GM12891 (cell line): ENCODE measurements at regions not wholly inside any gene's neighbourhood (a gene's known extent, or its start where the extent isn't known, plus 50 kb on each side); places are given as distances from the start of the nearest gene placed in this dataset.

ENCODE experiments used
- PAX5 ChIP-seq: IDR thresholded peaks from 2 replicates; pipeline ENCODE4 v1.6.1; 2011; ENCODE audit warnings: low read length, moderate library complexity, mild to moderate bottlenecking; ENCODE audit not compliant: insufficient read depth, severe bottlenecking
- POLR2A ChIP-seq: IDR thresholded peaks from 2 replicates; pipeline ENCODE4 v1.6.1; 2011; ENCODE audit warnings: low read depth, low read length, control low read depth
- POLR2AphosphoS5 ChIP-seq: IDR thresholded peaks from 2 replicates; pipeline ENCODE4 v1.6.1; 2011; ENCODE audit warnings: low read depth, low read length, control low read depth
- POU2F2 ChIP-seq: IDR thresholded peaks from 2 replicates; pipeline ENCODE4 v1.6.1; 2011; ENCODE audit warnings: low read depth, mild to moderate bottlenecking, control low read depth, low read length, moderate library complexity
- SPI1 ChIP-seq: IDR thresholded peaks from 2 replicates; pipeline ENCODE4 v1.6.1; 2011; ENCODE audit warnings: low read depth, low read length, control low read depth
- TAF1 ChIP-seq: IDR thresholded peaks from 2 replicates; pipeline ENCODE4 v1.6.1; 2011; ENCODE audit warnings: low read depth, low read length, control low read depth

DNA sequence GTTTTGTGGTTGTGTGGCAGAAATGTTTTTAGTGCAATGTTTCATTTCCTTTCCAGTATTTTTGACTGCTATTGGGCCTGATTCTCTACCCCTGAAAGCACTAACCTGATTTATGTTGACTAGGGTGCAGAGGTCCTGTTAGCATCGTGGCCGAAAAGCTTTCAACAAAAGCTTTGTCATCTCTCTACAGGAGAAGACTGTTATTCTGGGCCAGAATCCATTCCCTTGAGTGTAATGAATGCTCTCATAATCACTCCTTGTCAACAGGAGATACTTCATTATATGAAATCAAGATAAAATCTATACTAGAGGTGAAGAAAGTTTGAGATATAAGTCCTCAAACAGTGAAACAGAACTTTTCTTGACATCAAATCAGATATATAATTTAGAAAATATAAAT, 195.5 kb downstream of the ZNF330 start:
- no peak for TF ChIP-seq POLR2AphosphoS5
- TF ChIP-seq POLR2A = no peak
- peak; percentile 17; the same call in 1 of the 2 replicates for TF ChIP-seq SPI1
- no peak for TF ChIP-seq TAF1
- no peak for TF ChIP-seq POU2F2
- TF ChIP-seq PAX5 = no peak
